Esophagus squamous epithelium (tissue), 4 donors: ENCODE measurements at regions not wholly inside any gene's neighbourhood (a gene's known extent, or its start where the extent isn't known, plus 50 kb on each side); places are given as distances from the start of the nearest gene placed in this dataset.
"Not testable (repeated sequence)": the region's sequence is repeated elsewhere in the genome, so short reads cannot be mapped to it uniquely, and the experiment has no call there.

Experiments used
- CTCF ChIP-seq, 6 experiments: fragments of 450-650 bp in 4 of 6; fragments of 200-600 bp in 2 of 6; sonication (generic) in 2 of 6; IDR thresholded peaks; one replicate each; pipeline ENCODE4 v1.5.1; 2016 to 2019; ENCODE audit warnings: antibody characterized with exemption in 6 of 6, mild to moderate bottlenecking in 4 of 6, moderate library complexity in 4 of 6
- POLR2A ChIP-seq, 4 donors: fragments of 450-650 bp; IDR thresholded peaks; one replicate each; pipeline ENCODE4 v1.6.1; 2017; ENCODE audit warnings: antibody characterized with exemption in 4 of 4, mild to moderate bottlenecking in 4 of 4, moderate library complexity in 3 of 4

GRCh38 chr6:57950430-57950829 lies 633.0 kb downstream of the PRIM2 start:
- not testable (repeated sequence) for TF ChIP-seq CTCF, POLR2A (IDR thresholded peaks at IDR 0.05)
